Spinal cord (tissue), 9 donors: ENCODE measurements at regions not wholly inside any gene's neighbourhood (a gene's known extent, or its start where the extent isn't known, plus 50 kb on each side); places are given as distances from the start of the nearest gene placed in this dataset.
"Not testable (repeated sequence)": the region's sequence is repeated elsewhere in the genome, so short reads cannot be mapped to it uniquely, and the experiment has no call there.

Source experiments
- DNase-seq, 6 donors: peaks; one replicate each; pipeline versions ENCODE4 v3.0.0 to v3.0.0-alpha.2; 2013 to 2015; ENCODE audit warnings: low spot score in 6 of 6, low read depth in 4 of 6
- H3K27ac ChIP-seq: one replicate; pipeline ENCODE4 v1.5.1; 2013; ENCODE audit warnings: low read depth, low read length, control low read depth
- H3K27me3 ChIP-seq: one replicate; pipeline ENCODE4 v1.6.1; 2013; ENCODE audit warnings: low read length; ENCODE audit not compliant: control insufficient read depth, insufficient read depth
- H3K36me3 ChIP-seq: one replicate; pipeline ENCODE4 v1.6.1; 2013; ENCODE audit warnings: low read length; ENCODE audit not compliant: control insufficient read depth, insufficient read depth
- H3K4me1 ChIP-seq: one replicate; pipeline ENCODE4 v1.6.1; 2013; ENCODE audit warnings: low read length; ENCODE audit not compliant: control insufficient read depth, insufficient read depth
- H3K4me3 ChIP-seq: one replicate; pipeline ENCODE4 v1.5.1; 2013; ENCODE audit warnings: low read depth, low read length, control low read depth
- H3K9me3 ChIP-seq: one replicate; pipeline ENCODE4 v1.6.1; 2013; ENCODE audit warnings: low read length; ENCODE audit not compliant: control insufficient read depth, insufficient read depth
- WGBS: methylation state at CpG from one replicate; pipeline ENCODE4 v1.1.5; 2013; ENCODE audit warnings: missing lambda C conversion rate; ENCODE audit not compliant: insufficient coverage; 5-methylcytosine and 5-hydroxymethylcytosine counted together
- donor health status: healthy.

DNA sequence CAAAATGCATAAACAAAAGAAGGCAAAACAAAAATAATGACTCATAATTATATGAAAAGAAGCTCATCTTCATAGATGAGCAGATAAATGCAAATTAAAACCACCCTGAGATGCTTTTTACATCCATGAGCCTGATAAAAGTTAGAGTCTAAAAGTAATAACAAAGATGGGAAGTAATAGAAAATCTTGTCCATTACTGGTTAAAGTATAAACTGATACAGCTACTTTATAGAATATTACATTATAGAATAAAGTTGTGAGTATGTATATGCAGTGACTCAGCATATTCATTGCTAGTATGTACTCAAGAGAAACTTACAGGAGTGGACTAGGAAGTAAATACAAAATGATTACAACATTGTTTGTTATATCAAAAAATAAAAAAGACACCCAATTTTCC lies 333.0 kb downstream of the OR4F29 start:
- H3K4me1 ChIP-seq, H3K9me3 ChIP-seq, H3K4me3 ChIP-seq, DNase-seq, H3K27ac ChIP-seq, H3K36me3 ChIP-seq, H3K27me3 ChIP-seq: not testable (repeated sequence)

DNA sequence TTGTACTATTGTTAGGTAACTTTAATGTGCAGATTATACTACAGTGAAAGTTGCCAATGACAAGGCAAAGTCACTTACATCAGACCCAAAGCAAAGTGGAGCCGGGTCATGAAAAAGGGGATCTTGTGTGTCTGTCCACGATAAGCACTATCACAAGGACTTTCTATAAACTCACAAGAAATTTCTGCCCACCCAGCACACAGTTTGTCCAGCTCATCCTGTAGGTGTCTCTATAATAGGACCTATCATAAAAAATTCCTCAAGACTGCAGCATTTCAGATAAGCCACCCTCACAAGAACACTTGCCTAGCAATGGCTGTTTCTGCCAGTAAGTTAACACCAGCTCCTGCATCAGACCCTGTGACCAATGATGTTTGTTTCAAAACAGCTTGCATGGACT lies 335.9 kb downstream of the OR4F29 start:
- H3K4me1 ChIP-seq, H3K36me3 ChIP-seq, H3K27me3 ChIP-seq, H3K27ac ChIP-seq, H3K9me3 ChIP-seq, DNase-seq, H3K4me3 ChIP-seq: not testable (repeated sequence)
- WGBS = no CpG with 5 or more reads among the region's 2 CpGs

DNA sequence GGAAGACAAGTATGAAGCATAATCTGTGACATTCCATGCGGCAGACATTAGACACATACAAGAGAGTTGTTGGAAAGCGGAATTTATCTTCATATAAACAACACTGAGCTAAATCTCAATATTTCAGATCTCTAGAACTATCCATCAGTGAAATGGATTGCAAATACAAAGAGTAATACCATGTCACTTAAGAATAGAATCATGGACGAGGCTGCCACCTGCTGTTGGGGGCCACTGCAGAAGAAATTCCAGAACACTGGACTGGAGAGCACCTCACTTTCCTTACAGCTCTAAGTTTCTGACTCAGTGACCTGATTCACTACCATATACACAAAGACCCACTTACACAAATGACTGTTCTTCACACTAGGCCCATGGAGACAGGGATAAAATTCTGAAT lies 346.7 kb downstream of the OR4F29 start:
- H3K36me3 ChIP-seq, DNase-seq, H3K9me3 ChIP-seq, H3K4me3 ChIP-seq, H3K27me3 ChIP-seq, H3K4me1 ChIP-seq, H3K27ac ChIP-seq: not testable (repeated sequence)
- no CpG with 5 or more reads among the region's 3 CpGs for WGBS

DNA sequence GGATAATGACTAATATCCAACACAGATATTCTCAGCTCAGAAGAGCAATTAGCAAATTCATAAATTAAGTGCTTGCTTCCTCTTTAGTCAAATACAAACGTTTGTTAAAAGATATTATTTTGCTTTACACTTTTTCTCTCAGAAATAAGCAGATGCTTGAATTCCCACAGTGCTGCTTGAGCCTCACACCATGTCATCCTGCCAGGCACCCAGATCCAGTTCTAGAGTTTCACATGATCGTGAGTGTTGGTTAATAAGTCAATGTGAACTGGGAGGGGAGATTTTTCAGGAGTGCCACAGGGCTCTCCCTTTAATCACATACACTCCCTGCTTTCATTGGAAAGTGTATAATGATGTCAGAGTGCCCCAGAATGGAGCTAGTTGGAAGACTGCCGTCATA lies 352.0 kb downstream of the OR4F29 start:
- not testable (repeated sequence) for H3K9me3 ChIP-seq, H3K4me1 ChIP-seq, H3K27me3 ChIP-seq, DNase-seq, H3K36me3 ChIP-seq, H3K27ac ChIP-seq, H3K4me3 ChIP-seq
- no CpG with 5 or more reads among the region's 3 CpGs for WGBS

DNA sequence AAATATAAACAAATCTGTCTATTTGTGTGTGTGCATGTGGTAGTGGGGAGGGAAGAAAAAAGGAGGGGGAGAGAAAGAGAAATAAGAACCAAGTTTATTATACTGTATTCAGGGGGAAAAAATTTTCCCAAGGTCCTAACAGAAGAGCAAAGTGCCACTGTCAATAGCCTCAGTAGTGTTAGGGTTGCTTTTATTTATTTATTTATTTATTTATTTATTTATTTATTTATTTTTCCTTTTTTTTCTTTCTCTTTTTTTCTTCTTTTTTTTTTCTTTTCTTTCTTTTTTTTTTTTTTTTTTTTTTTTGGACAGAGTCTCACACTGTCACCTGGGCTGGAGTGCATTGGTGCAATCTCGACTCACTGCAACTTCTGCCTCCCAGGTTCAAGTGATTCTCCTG lies 352.7 kb downstream of the OR4F29 start:
- WGBS = no CpG with 5 or more reads among the region's 1 CpG
- not testable (repeated sequence) for H3K4me1 ChIP-seq, DNase-seq, H3K4me3 ChIP-seq, H3K36me3 ChIP-seq, H3K9me3 ChIP-seq, H3K27me3 ChIP-seq, H3K27ac ChIP-seq

DNA sequence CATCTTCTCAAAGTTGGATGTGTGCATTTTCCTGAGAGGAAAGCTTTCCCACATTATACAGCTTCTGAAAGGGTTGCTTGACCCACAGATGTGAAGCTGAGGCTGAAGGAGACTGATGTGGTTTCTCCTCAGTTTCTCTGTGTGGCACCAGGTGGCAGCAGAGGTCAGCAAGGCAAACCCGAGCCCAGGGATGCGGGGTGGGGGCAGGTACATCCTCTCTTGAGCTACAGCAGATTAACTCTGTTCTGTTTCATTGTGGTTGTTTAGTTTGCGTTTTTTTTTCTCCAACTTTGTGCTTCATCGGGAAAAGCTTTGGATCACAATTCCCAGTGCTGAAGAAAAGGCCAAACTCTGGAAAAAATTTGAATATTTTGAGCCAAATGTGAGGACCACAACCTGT lies 360.2 kb downstream of the OR4F29 start:
- H3K36me3 ChIP-seq, H3K4me1 ChIP-seq, H3K27me3 ChIP-seq, H3K4me3 ChIP-seq, H3K9me3 ChIP-seq, DNase-seq, H3K27ac ChIP-seq: not testable (repeated sequence)
- no CpG with 5 or more reads among the region's 4 CpGs for WGBS

DNA sequence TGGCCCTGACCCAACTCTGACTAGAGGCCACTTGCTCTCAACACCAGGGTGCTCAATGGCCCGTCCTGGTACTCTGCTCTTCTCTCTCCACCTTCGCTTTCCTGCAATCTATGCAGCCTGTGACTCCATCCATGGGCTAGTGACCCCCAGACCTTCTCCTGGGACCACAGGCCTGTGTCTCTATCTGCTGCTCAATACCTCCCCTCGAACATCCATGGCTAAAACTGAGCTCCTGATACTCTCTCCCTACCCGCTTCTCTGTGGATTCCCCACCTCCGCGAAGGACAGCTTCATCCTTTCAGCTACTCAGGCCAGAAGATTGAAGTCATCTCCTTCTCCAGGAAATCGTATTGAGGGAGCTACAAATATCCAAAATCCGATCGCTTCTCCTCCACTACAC lies 363.4 kb downstream of the OR4F29 start:
- H3K9me3 ChIP-seq, H3K36me3 ChIP-seq, H3K4me1 ChIP-seq, H3K27me3 ChIP-seq, H3K4me3 ChIP-seq, H3K27ac ChIP-seq, DNase-seq: not testable (repeated sequence)
- 68% methylated on average over 3 of the region's 9 CpGs for WGBS

DNA sequence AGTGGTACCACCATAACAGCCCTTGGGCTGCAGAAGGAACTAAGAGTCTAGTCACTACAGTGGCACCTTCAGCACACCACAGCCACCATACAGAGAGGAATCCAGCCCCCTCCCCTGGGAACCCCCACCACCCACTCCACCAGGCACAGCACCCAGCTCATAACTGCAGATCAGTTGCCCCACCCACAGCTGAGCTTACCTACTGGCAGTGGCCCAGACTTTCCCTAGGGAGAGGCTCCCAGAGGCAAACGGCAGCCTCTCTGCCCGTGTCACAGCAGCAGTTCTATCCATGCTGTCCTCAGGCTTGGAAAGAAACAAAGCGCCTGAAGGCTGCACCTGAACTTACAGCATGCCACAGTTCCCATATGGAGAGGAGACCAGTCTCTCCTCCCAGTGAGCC lies 372.3 kb downstream of the OR4F29 start:
- not testable (repeated sequence) for H3K36me3 ChIP-seq, H3K4me3 ChIP-seq, H3K4me1 ChIP-seq, H3K9me3 ChIP-seq, H3K27me3 ChIP-seq, H3K27ac ChIP-seq, DNase-seq
- WGBS = 83% methylated on average over 3 of the region's 3 CpGs

DNA sequence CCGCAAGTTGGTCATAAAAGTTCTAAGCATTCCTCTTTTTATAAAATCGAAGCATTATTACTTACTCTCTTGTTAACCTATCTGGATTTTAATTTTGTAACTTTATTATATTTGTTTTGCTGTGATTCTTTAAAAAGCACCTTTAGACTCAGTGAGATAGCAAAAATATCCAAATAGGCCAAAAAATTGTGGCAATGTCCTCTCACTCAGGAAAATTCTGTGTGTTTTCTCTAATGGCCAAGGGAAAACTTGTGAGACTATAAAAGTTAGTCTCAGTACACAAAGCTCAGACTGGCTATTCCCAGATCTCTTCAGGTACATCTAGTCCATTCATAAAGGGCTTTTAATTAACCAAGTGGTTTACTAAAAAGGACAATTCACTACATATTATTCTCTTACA lies 386.4 kb downstream of the OR4F29 start, which contains the start of gene OR4F5:
OR4F5 (plus strand) TSS at position 301 of the 400 bp plus-strand sequence.
- not testable (repeated sequence) for DNase-seq, H3K4me1 ChIP-seq, H3K4me3 ChIP-seq, H3K36me3 ChIP-seq, H3K27ac ChIP-seq, H3K9me3 ChIP-seq, H3K27me3 ChIP-seq
- WGBS = no CpG with 5 or more reads among the region's 2 CpGs

DNA sequence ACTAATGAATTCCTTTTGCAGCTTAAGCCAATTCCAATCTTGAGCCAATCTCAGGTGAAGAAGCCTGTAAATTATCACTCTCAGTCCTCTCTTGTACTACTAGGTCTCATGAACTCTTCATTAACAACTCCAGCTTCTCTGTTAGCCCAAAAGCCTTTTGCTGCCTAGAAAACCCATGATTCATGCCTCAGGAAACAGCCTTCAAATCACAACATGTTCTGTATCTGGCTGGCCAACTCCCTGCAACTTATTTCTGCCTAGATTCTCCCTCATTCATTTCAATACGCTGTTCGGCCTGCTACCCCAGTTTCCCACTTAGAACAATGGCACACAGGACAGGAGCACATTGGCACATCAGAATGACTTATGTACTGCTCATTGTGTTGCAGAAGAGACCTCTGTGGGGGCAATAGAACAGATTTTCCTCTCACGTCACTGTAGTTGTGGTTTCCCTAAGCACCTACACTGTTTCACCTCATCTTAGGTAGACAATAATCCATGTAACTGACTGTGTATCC lies 395.4 kb downstream of the OR4F29 start:
- H3K27me3 ChIP-seq, H3K9me3 ChIP-seq, H3K4me1 ChIP-seq, H3K27ac ChIP-seq, DNase-seq, H3K4me3 ChIP-seq, H3K36me3 ChIP-seq: not testable (repeated sequence)
- WGBS = no CpG with 5 or more reads among the region's 3 CpGs
